ENCODE measurements at regions not wholly inside any gene's neighbourhood (a gene's known extent, or its start where the extent isn't known, plus 50 kb on each side); places are given as distances from the start of the nearest gene placed in this dataset.

DNA sequence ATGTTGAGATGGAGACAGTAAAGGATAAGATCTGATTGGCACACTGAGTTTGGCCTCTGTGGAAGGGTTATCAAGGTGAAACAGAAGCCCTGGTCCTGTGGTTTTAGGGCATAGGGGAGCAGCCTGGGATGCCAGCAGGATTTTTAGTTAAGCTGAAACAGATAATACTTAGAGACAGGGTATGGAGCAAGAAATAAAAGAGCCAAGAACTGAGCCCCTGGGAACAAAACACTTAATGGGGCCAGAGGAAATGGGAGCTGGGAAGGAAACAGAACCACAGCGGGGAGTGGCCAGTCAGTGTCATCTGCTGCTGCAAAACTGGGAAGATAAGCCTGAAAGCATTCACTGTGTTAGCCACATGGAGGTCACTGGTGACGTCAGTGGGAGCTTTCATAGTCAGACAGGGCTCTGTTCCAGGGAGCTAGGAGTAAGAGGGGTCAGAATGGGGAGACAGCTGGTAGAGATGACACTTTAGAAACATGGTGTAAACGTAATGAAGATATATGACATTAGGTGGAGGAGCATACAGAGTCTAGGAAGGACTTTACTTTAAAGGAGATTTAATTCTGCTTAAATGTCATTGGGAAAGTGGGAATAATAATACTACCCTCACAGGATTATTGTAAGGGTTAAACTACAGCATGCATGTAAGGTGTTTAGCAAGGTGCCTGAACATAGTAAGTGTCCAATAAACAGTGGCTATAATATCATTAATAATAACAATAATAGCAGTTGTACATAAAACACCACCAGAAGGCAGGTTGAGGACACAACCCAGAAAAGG is 172.7 kb upstream of the CTNNB1 start:
- H3K4me3 ChIP-seq (ENCODE audit: low read depth, low read length) = no peak overlapping the region
- TF ChIP-seq, protein P1, sequence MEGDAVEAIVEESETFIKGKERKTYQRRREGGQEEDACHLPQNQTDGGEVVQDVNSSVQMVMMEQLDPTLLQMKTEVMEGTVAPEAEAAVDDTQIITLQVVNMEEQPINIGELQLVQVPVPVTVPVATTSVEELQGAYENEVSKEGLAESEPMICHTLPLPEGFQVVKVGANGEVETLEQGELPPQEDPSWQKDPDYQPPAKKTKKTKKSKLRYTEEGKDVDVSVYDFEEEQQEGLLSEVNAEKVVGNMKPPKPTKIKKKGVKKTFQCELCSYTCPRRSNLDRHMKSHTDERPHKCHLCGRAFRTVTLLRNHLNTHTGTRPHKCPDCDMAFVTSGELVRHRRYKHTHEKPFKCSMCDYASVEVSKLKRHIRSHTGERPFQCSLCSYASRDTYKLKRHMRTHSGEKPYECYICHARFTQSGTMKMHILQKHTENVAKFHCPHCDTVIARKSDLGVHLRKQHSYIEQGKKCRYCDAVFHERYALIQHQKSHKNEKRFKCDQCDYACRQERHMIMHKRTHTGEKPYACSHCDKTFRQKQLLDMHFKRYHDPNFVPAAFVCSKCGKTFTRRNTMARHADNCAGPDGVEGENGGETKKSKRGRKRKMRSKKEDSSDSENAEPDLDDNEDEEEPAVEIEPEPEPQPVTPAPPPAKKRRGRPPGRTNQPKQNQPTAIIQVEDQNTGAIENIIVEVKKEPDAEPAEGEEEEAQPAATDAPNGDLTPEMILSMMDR (IDR thresholded peaks at IDR 0.05; ENCODE audit: borderline replicate concordance, insufficient read depth, low read depth, low read length) = no peak

GRCh38 chr3:41029356-41029755 is 169.9 kb upstream of the CTNNB1 start:
- TF ChIP-seq, protein P1 (IDR thresholded peaks at IDR 0.05; ENCODE audit: borderline replicate concordance, insufficient read depth, low read depth, low read length) = no peak
- no peak overlapping the region for H3K4me3 ChIP-seq (ENCODE audit: low read depth, low read length)

GRCh38 chr3:41030220-41030619 is 169.1 kb upstream of the CTNNB1 start:
- H3K4me3 ChIP-seq (ENCODE audit: low read depth, low read length) = no peak overlapping the region
- TF ChIP-seq, protein P1 (IDR thresholded peaks at IDR 0.05; ENCODE audit: borderline replicate concordance, insufficient read depth, low read depth, low read length) = no peak

DNA sequence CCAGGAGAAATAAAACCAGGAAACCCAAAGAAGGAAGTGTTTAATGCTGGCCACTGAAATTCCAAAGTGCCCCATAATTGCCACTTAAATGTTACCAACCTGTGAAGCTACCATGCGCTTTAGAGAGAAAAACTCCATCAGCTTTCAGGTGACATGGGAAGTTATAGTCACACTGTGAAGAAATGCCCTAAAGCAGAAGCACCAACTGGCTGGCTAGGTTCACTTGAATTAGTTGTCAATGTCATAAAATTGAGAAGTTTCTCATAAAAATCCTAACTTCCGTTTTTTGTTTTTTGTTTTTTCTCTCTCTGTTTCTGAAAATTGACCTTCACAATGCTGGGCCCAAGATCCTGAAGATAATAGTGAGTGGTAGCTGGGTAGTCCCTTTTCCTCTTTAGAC is 167.9 kb upstream of the CTNNB1 start:
- H3K4me3 ChIP-seq (ENCODE audit: low read depth, low read length) = no peak overlapping the region
- TF ChIP-seq, protein P1 (IDR thresholded peaks at IDR 0.05; ENCODE audit: borderline replicate concordance, insufficient read depth, low read depth, low read length) = no peak

GRCh38 chr3:41033956-41034519 is 165.3 kb upstream of the CTNNB1 start:
- H3K4me3 ChIP-seq (ENCODE audit: low read depth, low read length) = no peak overlapping the region
- TF ChIP-seq, protein P1 (IDR thresholded peaks at IDR 0.05; ENCODE audit: borderline replicate concordance, insufficient read depth, low read depth, low read length) = no peak

DNA sequence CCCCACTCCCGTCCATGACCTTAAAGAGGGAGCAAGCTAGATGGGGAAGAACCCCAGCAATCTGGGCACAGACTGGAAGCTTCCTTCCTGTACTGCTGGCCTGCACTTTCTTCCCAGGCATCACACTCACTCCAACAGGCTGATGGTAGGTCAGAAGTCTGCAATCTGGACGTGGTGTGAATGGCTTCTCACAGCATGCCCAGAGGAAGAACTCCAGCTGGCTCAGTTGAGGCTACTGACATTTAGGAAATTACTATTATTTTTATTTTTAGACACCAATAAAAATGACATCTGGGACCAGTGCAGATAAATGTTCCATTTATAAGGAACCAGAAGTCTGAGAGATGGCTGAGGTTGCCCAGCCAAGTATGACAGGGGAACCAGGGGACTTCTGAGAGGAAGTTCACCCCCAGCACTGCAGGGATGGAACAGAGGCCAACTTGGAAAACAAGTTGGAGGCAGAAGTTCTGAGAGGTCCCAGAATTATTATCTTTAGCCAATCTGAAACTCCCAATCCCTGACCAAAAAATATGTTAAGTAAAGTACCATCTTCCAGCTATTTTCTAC is 163.8 kb upstream of the CTNNB1 start:
- TF ChIP-seq, protein P1 (IDR thresholded peaks at IDR 0.05; ENCODE audit: borderline replicate concordance, insufficient read depth, low read depth, low read length) = no peak
- no peak overlapping the region for H3K4me3 ChIP-seq (ENCODE audit: low read depth, low read length)

All from GM12875 (cell line).